ENCODE measurements at regions not wholly inside any gene's neighbourhood (a gene's known extent, or its start where the extent isn't known, plus 50 kb on each side); places are given as distances from the start of the nearest gene placed in this dataset.

GRCh38 chr13:58239774-58240268 lies 608.3 kb downstream of the PCDH17 start:
- no peak for TF ChIP-seq SIN3A (IDR thresholded peaks at IDR 0.05; ENCODE audit: borderline replicate concordance, insufficient read depth, low read length)
- no peak for TF ChIP-seq FOXP2 (optimal IDR thresholded peaks at IDR 0.05; ENCODE audit: borderline replicate concordance, extremely low read depth, extremely low read length, insufficient read depth)
- no peak for TF ChIP-seq POLR2AphosphoS5 (IDR thresholded peaks at IDR 0.05; ENCODE audit: low read depth, low read length)
- TF ChIP-seq TAF1 (IDR thresholded peaks at IDR 0.05; ENCODE audit: borderline replicate concordance, insufficient read depth, low read length), result no peak
- TF ChIP-seq REST (IDR thresholded peaks at IDR 0.05; ENCODE audit: insufficient read depth in 1 of 2, low read depth in 2 of 2, low read length in 2 of 2), result no peak

GRCh38 chr13:58247080-58247479 lies 615.5 kb downstream of the PCDH17 start:
- TF ChIP-seq POLR2AphosphoS5 (IDR thresholded peaks at IDR 0.05; ENCODE audit: low read depth, low read length), result no peak

- TF ChIP-seq REST (IDR thresholded peaks at IDR 0.05; ENCODE audit: insufficient read depth in 1 of 2, low read depth in 2 of 2, low read length in 2 of 2) (no peak), TAF1 (IDR thresholded peaks at IDR 0.05; ENCODE audit: borderline replicate concordance, insufficient read depth, low read length) (no peak), SIN3A (IDR thresholded peaks at IDR 0.05; ENCODE audit: borderline replicate concordance, insufficient read depth, low read length) (no peak), FOXP2 (optimal IDR thresholded peaks at IDR 0.05; ENCODE audit: borderline replicate concordance, extremely low read depth, extremely low read length, insufficient read depth) (no peak), POLR2AphosphoS5 (IDR thresholded peaks at IDR 0.05; ENCODE audit: low read depth, low read length) (no peak)
Observed at GRCh38 chr13:58254943-58255342, 623.4 kb downstream of the PCDH17 start.

GRCh38 chr13:58266271-58266670 lies 634.7 kb downstream of the PCDH17 start:
- no peak for TF ChIP-seq SIN3A (IDR thresholded peaks at IDR 0.05; ENCODE audit: borderline replicate concordance, insufficient read depth, low read length)
- no peak for TF ChIP-seq FOXP2 (optimal IDR thresholded peaks at IDR 0.05; ENCODE audit: borderline replicate concordance, extremely low read depth, extremely low read length, insufficient read depth)
- TF ChIP-seq REST (IDR thresholded peaks at IDR 0.05; ENCODE audit: insufficient read depth in 1 of 2, low read depth in 2 of 2, low read length in 2 of 2), result no peak
- TF ChIP-seq TAF1 (IDR thresholded peaks at IDR 0.05; ENCODE audit: borderline replicate concordance, insufficient read depth, low read length), result no peak
- TF ChIP-seq POLR2AphosphoS5 (IDR thresholded peaks at IDR 0.05; ENCODE audit: low read depth, low read length), result no peak

- TF ChIP-seq FOXP2 (optimal IDR thresholded peaks at IDR 0.05; ENCODE audit: borderline replicate concordance, extremely low read depth, extremely low read length, insufficient read depth) (no peak), REST (IDR thresholded peaks at IDR 0.05; ENCODE audit: insufficient read depth in 1 of 2, low read depth in 2 of 2, low read length in 2 of 2) (no peak), SIN3A (IDR thresholded peaks at IDR 0.05; ENCODE audit: borderline replicate concordance, insufficient read depth, low read length) (no peak), TAF1 (IDR thresholded peaks at IDR 0.05; ENCODE audit: borderline replicate concordance, insufficient read depth, low read length) (no peak), POLR2AphosphoS5 (IDR thresholded peaks at IDR 0.05; ENCODE audit: low read depth, low read length) (no peak)
Observed at GRCh38 chr13:58298556-58299135, 667.1 kb downstream of the PCDH17 start.
